Fibroblast of lung (primary cell): ENCODE measurements at regions not wholly inside any gene's neighbourhood (a gene's known extent, or its start where the extent isn't known, plus 50 kb on each side); places are given as distances from the start of the nearest gene placed in this dataset.

Source experiments
- EZH2 ChIP-seq: IDR thresholded peaks from 2 replicates; pipeline ENCODE4 v1.5.1; 2012; ENCODE audit warnings: low read length, control low read depth, mild to moderate bottlenecking; ENCODE audit errors: missing control alignments
- TF ChIP-seq, protein P1 (sequence below), 2 donors: IDR thresholded peaks in 1 of 2; conservative IDR thresholded peaks in 1 of 2; 1 replicate in 1 of 2; 2 replicates in 1 of 2; pipeline ENCODE4 v1.5.1; 2011 to 2012; ENCODE audit warnings: low read length in 2 of 2, control low read depth in 1 of 2, inconsistent platforms in 1 of 2, low read depth in 1 of 2, mild to moderate bottlenecking in 1 of 2

- TF ChIP-seq, protein P1, sequence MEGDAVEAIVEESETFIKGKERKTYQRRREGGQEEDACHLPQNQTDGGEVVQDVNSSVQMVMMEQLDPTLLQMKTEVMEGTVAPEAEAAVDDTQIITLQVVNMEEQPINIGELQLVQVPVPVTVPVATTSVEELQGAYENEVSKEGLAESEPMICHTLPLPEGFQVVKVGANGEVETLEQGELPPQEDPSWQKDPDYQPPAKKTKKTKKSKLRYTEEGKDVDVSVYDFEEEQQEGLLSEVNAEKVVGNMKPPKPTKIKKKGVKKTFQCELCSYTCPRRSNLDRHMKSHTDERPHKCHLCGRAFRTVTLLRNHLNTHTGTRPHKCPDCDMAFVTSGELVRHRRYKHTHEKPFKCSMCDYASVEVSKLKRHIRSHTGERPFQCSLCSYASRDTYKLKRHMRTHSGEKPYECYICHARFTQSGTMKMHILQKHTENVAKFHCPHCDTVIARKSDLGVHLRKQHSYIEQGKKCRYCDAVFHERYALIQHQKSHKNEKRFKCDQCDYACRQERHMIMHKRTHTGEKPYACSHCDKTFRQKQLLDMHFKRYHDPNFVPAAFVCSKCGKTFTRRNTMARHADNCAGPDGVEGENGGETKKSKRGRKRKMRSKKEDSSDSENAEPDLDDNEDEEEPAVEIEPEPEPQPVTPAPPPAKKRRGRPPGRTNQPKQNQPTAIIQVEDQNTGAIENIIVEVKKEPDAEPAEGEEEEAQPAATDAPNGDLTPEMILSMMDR (conservative IDR thresholded peaks at IDR 0.05 in 1 of 2, IDR thresholded peaks at IDR 0.05 in 1 of 2; ENCODE audit: low read depth in 1 of 2, low read length in 2 of 2): no peak
- TF ChIP-seq EZH2: no peak
Measured at GRCh38 chr20:53706466-53707370, 113.1 kb upstream of the ZNF217 start.
